Naive thymus-derived CD8-positive, alpha-beta T cell (primary cell): ENCODE measurements at regions not wholly inside any gene's neighbourhood (a gene's known extent, or its start where the extent isn't known, plus 50 kb on each side); places are given as distances from the start of the nearest gene placed in this dataset.
A peak's percentile ranks its signal among the peaks of the same experiment; 100 is the strongest.

Experiments
- ATAC-seq, 2 donors: fragments of 150-1000 bp; cut with Tn5 transposase in 1 of 2; sonication (Bioruptor Pico), chemical (Tn5 transposase) in 1 of 2; 1 replicate in 1 of 2; 2 replicates in 1 of 2; pipeline ENCODE4 v1.10.0; 2021; ENCODE audit warnings: mild to moderate bottlenecking in 2 of 2, moderate library complexity in 2 of 2
- POLR2A ChIA-PET: fragments of 350-600 bp; sonication (Branson Sonifier 250); formaldehyde crosslinking; loops from one replicate; lab custom pipeline; 2021; ENCODE audit warnings: antibody characterized with exemption; lab: Charles Lee
- DNase-seq, 10 donors: peaks; one replicate each; pipeline versions ENCODE4 v3.0.0 to v3.0.0-alpha.2; 2020 to 2022
- H3K27ac Mint-ChIP-seq, 10 donors: one replicate each; pipeline ENCODE4 v1.8.0; 2020 to 2022; ENCODE audit warnings: mild to moderate bottlenecking in 10 of 10, mixed read lengths in 10 of 10, moderate library complexity in 4 of 10, inconsistent platforms in 1 of 10
- H3K27me3 Mint-ChIP-seq, 5 donors: one replicate each; pipeline ENCODE4 v1.8.0; 2021 to 2022; ENCODE audit warnings: mixed read lengths in 5 of 5
- H3K36me3 Mint-ChIP-seq, 3 donors: one replicate each; pipeline ENCODE4 v1.8.0; 2020 to 2022; ENCODE audit warnings: mixed read lengths in 3 of 3, mild to moderate bottlenecking in 2 of 3, inconsistent platforms in 1 of 3
- H3K4me1 Mint-ChIP-seq, 4 donors: one replicate each; pipeline ENCODE4 v1.8.0; 2021 to 2022; ENCODE audit warnings: mixed read lengths in 4 of 4
- H3K4me3 Mint-ChIP-seq, 10 donors: one replicate each; pipeline ENCODE4 v1.8.0; 2020 to 2022; ENCODE audit warnings: mild to moderate bottlenecking in 10 of 10, mixed read lengths in 10 of 10, moderate library complexity in 6 of 10, inconsistent platforms in 1 of 10
- H3K9me3 Mint-ChIP-seq, 9 donors: one replicate each; pipeline ENCODE4 v1.8.0; 2020 to 2022; ENCODE audit warnings: mixed read lengths in 9 of 9, mild to moderate bottlenecking in 3 of 9, inconsistent platforms in 1 of 9, moderate library complexity in 1 of 9

- H3K4me1 Mint-ChIP-seq = peaks cover 0 to 1% (median 0%) of the 10 kb centered on the region in 4 donors
- peaks cover 0 to 3% (median 0%) of the 10 kb centered on the region in 5 donors for H3K27me3 Mint-ChIP-seq
- no peak overlapping the region for H3K4me3 Mint-ChIP-seq
- peaks cover 0 to 2% (median 0%) of the 10 kb centered on the region in 3 donors for H3K36me3 Mint-ChIP-seq
- peaks cover 0 to 4% (median 2%) of the 10 kb centered on the region in 9 donors for H3K9me3 Mint-ChIP-seq
- ATAC-seq = no peak
- no peak for DNase-seq
- H3K27ac Mint-ChIP-seq = no peak overlapping the region
- POLR2A ChIA-PET = no interaction called here
Observed at GRCh38 chr2:225290757-225291400, 108.6 kb upstream of the NYAP2 start.

- Mint-ChIP-seq H3K27me3 (peaks cover 0 to 3% (median 0%) of the 10 kb centered on the region in 5 donors), H3K36me3 (peaks cover 0 to 2% (median 0%) of the 10 kb centered on the region in 3 donors)
Observed at GRCh38 chr2:225289659-225290058, 109.9 kb upstream of the NYAP2 start.

GRCh38 chr2:225288986-225289385 is 110.5 kb upstream of the NYAP2 start:
- DNase-seq (no peak), ATAC-seq (no peak)
- Mint-ChIP-seq H3K36me3 (peaks cover 0 to 2% (median 0%) of the 10 kb centered on the region in 3 donors), H3K27me3 (peaks cover 0 to 3% (median 0%) of the 10 kb centered on the region in 5 donors), H3K4me1 (peaks cover 0 to 1% (median 0%) of the 10 kb centered on the region in 4 donors), H3K9me3 (peaks cover 0 to 4% (median 2%) of the 10 kb centered on the region in 9 donors), H3K4me3 (no peak overlapping the region), H3K27ac (no peak overlapping the region)
- POLR2A ChIA-PET = no interaction called here

More at GRCh38 chr2:225289659-225290058, 109.9 kb upstream of the NYAP2 start:
- no peak overlapping the region for H3K4me3 Mint-ChIP-seq
- POLR2A ChIA-PET = no interaction called here
- H3K27ac Mint-ChIP-seq = no peak overlapping the region
- DNase-seq (no peak), ATAC-seq (no peak)
- peaks cover 0 to 1% (median 0%) of the 10 kb centered on the region in 4 donors for H3K4me1 Mint-ChIP-seq
- peaks cover 0 to 4% (median 2%) of the 10 kb centered on the region in 9 donors for H3K9me3 Mint-ChIP-seq

GRCh38 chr2:225282858-225283710 is 116.4 kb upstream of the NYAP2 start:
- DNase-seq = peak in 6 of 10 donors; percentile 1 to 28 (median 10)
- POLR2A ChIA-PET = no interaction called here

GRCh38 chr2:225276207-225276606 is 123.3 kb upstream of the NYAP2 start:
- Mint-ChIP-seq H3K4me3 (no peak overlapping the region), H3K36me3 (peaks cover 5 to 33% (median 24%) of the 10 kb centered on the region in 3 donors), H3K4me1 (no peaks in the 10 kb centered on the region), H3K9me3 (peaks cover 9 to 59% (median 18%) of the 10 kb centered on the region in 9 donors), H3K27me3 (peaks cover 0 to 5% (median 0%) of the 10 kb centered on the region in 5 donors), H3K27ac (no peak overlapping the region)
- DNase-seq = no peak
- ATAC-seq = no peak
- POLR2A ChIA-PET = no interaction called here

More at GRCh38 chr2:225282858-225283710, 116.4 kb upstream of the NYAP2 start:
- Mint-ChIP-seq H3K36me3 (peaks cover 0 to 10% (median 2%) of the 10 kb centered on the region in 3 donors), H3K4me3 (no peak overlapping the region), H3K4me1 (peaks cover 0 to 7% (median 2%) of the 10 kb centered on the region in 4 donors), H3K9me3 (peaks cover 0 to 20% (median 2%) of the 10 kb centered on the region in 9 donors), H3K27me3 (no peaks in the 10 kb centered on the region), H3K27ac (no peak overlapping the region)
- peak in 1 of 2 donors; percentile 60 for ATAC-seq

- POLR2A ChIA-PET = no interaction called here
- Mint-ChIP-seq H3K36me3 (peaks cover 5 to 30% (median 24%) of the 10 kb centered on the region in 3 donors), H3K4me3 (no peak overlapping the region), H3K4me1 (peaks cover 0 to 6% (median 0%) of the 10 kb centered on the region in 4 donors), H3K9me3 (peaks cover 9 to 56% (median 18%) of the 10 kb centered on the region in 9 donors), H3K27me3 (peaks cover 0 to 5% (median 0%) of the 10 kb centered on the region in 5 donors), H3K27ac (no peak overlapping the region)
- DNase-seq = no peak
- no peak for ATAC-seq
Observed at GRCh38 chr2:225275443-225275842, 124.1 kb upstream of the NYAP2 start.

GRCh38 chr2:225274751-225275150 is 124.8 kb upstream of the NYAP2 start:
- Mint-ChIP-seq H3K4me3 (no peak overlapping the region), H3K4me1 (peaks cover 0 to 9% (median 1%) of the 10 kb centered on the region in 4 donors), H3K36me3 (peaks cover 5 to 25% (median 24%) of the 10 kb centered on the region in 3 donors), H3K27ac (no peak overlapping the region), H3K27me3 (peaks cover 0 to 5% (median 0%) of the 10 kb centered on the region in 5 donors), H3K9me3 (peaks cover 9 to 49% (median 18%) of the 10 kb centered on the region in 9 donors)
- POLR2A ChIA-PET = no interaction called here
- no peak for ATAC-seq
- no peak for DNase-seq

GRCh38 chr2:225272173-225272572 is 127.3 kb upstream of the NYAP2 start:
- POLR2A ChIA-PET = no interaction called here
- no peak for ATAC-seq
- no peak overlapping the region for H3K4me3 Mint-ChIP-seq

GRCh38 chr2:225270861-225271260 is 128.6 kb upstream of the NYAP2 start:
- Mint-ChIP-seq H3K36me3 (peaks cover 0 to 9% (median 9%) of the 10 kb centered on the region in 3 donors), H3K4me1 (peaks cover 0 to 9% (median 1%) of the 10 kb centered on the region in 4 donors), H3K27ac (no peak overlapping the region), H3K4me3 (no peak overlapping the region), H3K9me3 (peaks cover 0 to 17% (median 3%) of the 10 kb centered on the region in 9 donors), H3K27me3 (no peaks in the 10 kb centered on the region)
- ATAC-seq (peak; percentile 35 to 69), DNase-seq (peak in 4 of 10 donors; percentile 3 to 22 (median 7))
- POLR2A ChIA-PET = no interaction called here

More at GRCh38 chr2:225272173-225272572, 127.3 kb upstream of the NYAP2 start:
- peaks cover 0 to 9% (median 1%) of the 10 kb centered on the region in 4 donors for H3K4me1 Mint-ChIP-seq
- H3K27me3 Mint-ChIP-seq = peaks cover 0 to under 1% (median 0%) of the 10 kb centered on the region in 5 donors
- peaks cover 3 to 30% (median 10%) of the 10 kb centered on the region in 9 donors for H3K9me3 Mint-ChIP-seq
- peaks cover 2 to 18% (median 15%) of the 10 kb centered on the region in 3 donors for H3K36me3 Mint-ChIP-seq
- no peak overlapping the region for H3K27ac Mint-ChIP-seq
- no peak for DNase-seq

- Mint-ChIP-seq H3K27me3 (no peaks in the 10 kb centered on the region), H3K4me1 (peaks cover 0 to 9% (median 1%) of the 10 kb centered on the region in 4 donors), H3K9me3 (peaks cover 0 to 17% (median 0%) of the 10 kb centered on the region in 9 donors), H3K36me3 (peaks cover 0 to 6% (median 4%) of the 10 kb centered on the region in 3 donors), H3K4me3 (no peak overlapping the region), H3K27ac (no peak overlapping the region)
- DNase-seq (no peak), ATAC-seq (no peak)
- POLR2A ChIA-PET = no interaction called here
Observed at GRCh38 chr2:225270053-225270452, 129.5 kb upstream of the NYAP2 start.

GRCh38 chr2:225254363-225254762 is 145.1 kb upstream of the NYAP2 start:
- H3K9me3 Mint-ChIP-seq = peaks cover 0 to 18% (median 10%) of the 10 kb centered on the region in 9 donors
- DNase-seq (no peak), ATAC-seq (no peak)
- H3K27me3 Mint-ChIP-seq = peaks cover 0 to 9% (median 0%) of the 10 kb centered on the region in 5 donors
- POLR2A ChIA-PET = no interaction called here
- H3K27ac Mint-ChIP-seq = no peak overlapping the region
- H3K4me1 Mint-ChIP-seq = peaks cover 0 to 2% (median 0%) of the 10 kb centered on the region in 4 donors
- H3K4me3 Mint-ChIP-seq = no peak overlapping the region
- H3K36me3 Mint-ChIP-seq = peaks cover 0 to 19% (median 10%) of the 10 kb centered on the region in 3 donors

- H3K4me1 Mint-ChIP-seq = no peaks in the 10 kb centered on the region
- no peak overlapping the region for H3K4me3 Mint-ChIP-seq
- no peak for ATAC-seq
- peaks cover 0 to 3% (median 0%) of the 10 kb centered on the region in 9 donors for H3K9me3 Mint-ChIP-seq
- no peak for DNase-seq
- POLR2A ChIA-PET = no interaction called here
- no peak overlapping the region for H3K27ac Mint-ChIP-seq
- peaks cover 0 to 8% (median 2%) of the 10 kb centered on the region in 5 donors for H3K27me3 Mint-ChIP-seq
- peaks cover 0 to 4% (median 0%) of the 10 kb centered on the region in 3 donors for H3K36me3 Mint-ChIP-seq
Observed at GRCh38 chr2:225244933-225245332, 154.6 kb upstream of the NYAP2 start.
